Stimulated activated naive CD8-positive, alpha-beta T cell treated with anti-CD3 and anti-CD28 coated beads, Interleukin-15, amount 100 ng/mL, for 72 hours (primary cell): ENCODE measurements at regions not wholly inside any gene's neighbourhood (a gene's known extent, or its start where the extent isn't known, plus 50 kb on each side); places are given as distances from the start of the nearest gene placed in this dataset.
"Not testable (repeated sequence)": the region's sequence is repeated elsewhere in the genome, so short reads cannot be mapped to it uniquely, and the experiment has no call there.

Experiments used
- ATAC-seq: fragments of 150-1000 bp; cut with Tn5 transposase; 2 replicates; pipeline ENCODE4 v1.10.0; 2021; ENCODE audit warnings: mild to moderate bottlenecking, moderate library complexity
- DNase-seq, 2 donors: peaks; one replicate each; pipeline ENCODE4 v3.0.0; 2021 to 2022
- H3K27ac Mint-ChIP-seq, 2 donors: one replicate each; pipeline ENCODE4 v1.8.0; 2022; ENCODE audit warnings: mild to moderate bottlenecking in 2 of 2, mixed read lengths in 2 of 2, moderate library complexity in 2 of 2
- H3K27me3 Mint-ChIP-seq: one replicate; pipeline ENCODE4 v1.8.0; 2022; ENCODE audit warnings: mixed read lengths
- H3K4me1 Mint-ChIP-seq: one replicate; pipeline ENCODE4 v1.8.0; 2022; ENCODE audit warnings: mild to moderate bottlenecking, mixed read lengths
- H3K4me3 Mint-ChIP-seq, 2 donors: one replicate each; pipeline ENCODE4 v1.8.0; 2022; ENCODE audit warnings: mild to moderate bottlenecking in 2 of 2, mixed read lengths in 2 of 2, moderate library complexity in 1 of 2
- H3K9me3 Mint-ChIP-seq, 2 donors: one replicate each; pipeline ENCODE4 v1.8.0; 2022; ENCODE audit warnings: mixed read lengths in 2 of 2

GRCh38 chr2:236915726-236916125 lies 170.0 kb upstream of the COPS8 start:
- Mint-ChIP-seq H3K4me3 (no peak overlapping the region), H3K9me3 (no peaks in the 10 kb centered on the region), H3K4me1 (no peaks in the 10 kb centered on the region), H3K27ac (no peak overlapping the region), H3K27me3 (peaks cover 36% of the 10 kb centered on the region)
- DNase-seq (no peak), ATAC-seq (no peak)

GRCh38 chr2:236916181-236916580 lies 169.5 kb upstream of the COPS8 start:
- Mint-ChIP-seq H3K4me3 (no peak overlapping the region), H3K27me3 (peaks cover 39% of the 10 kb centered on the region), H3K4me1 (no peaks in the 10 kb centered on the region), H3K27ac (no peak overlapping the region), H3K9me3 (no peaks in the 10 kb centered on the region)
- no peak for ATAC-seq
- no peak for DNase-seq

GRCh38 chr2:236916651-236917050 lies 169.0 kb upstream of the COPS8 start:
- no peak overlapping the region for H3K4me3 Mint-ChIP-seq
- H3K27me3 Mint-ChIP-seq = peaks cover 36% of the 10 kb centered on the region
- ATAC-seq (no peak), DNase-seq (no peak)
- H3K9me3 Mint-ChIP-seq = no peaks in the 10 kb centered on the region
- no peak overlapping the region for H3K27ac Mint-ChIP-seq
- no peaks in the 10 kb centered on the region for H3K4me1 Mint-ChIP-seq

GRCh38 chr2:236917164-236917563 lies 168.5 kb upstream of the COPS8 start:
- DNase-seq (no peak), ATAC-seq (no peak)
- Mint-ChIP-seq H3K27me3 (peaks cover 30% of the 10 kb centered on the region), H3K27ac (peak overlapping the region in 1 of 2 donors; percentile 70), H3K4me1 (no peaks in the 10 kb centered on the region), H3K4me3 (no peak overlapping the region), H3K9me3 (no peaks in the 10 kb centered on the region)

DNA sequence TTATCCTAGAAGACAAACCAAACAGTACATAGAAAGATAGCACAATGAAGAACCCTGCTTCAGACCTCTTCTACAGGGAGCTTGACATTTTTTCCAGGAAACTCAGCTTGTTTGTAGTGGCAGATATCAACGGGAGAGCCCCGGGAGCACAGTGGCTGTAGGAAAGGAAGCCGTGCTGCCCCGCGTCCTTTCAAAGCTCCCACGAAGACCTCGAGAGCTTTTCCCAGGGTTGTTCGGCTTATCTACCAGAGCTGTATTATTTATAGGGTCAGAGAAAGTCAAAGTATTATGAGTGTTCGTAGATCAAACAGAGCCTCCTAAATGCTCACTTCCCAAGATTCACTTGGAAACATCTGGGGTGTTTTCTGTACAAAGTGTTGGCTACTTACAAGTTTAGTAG lies 167.1 kb upstream of the COPS8 start:
- Mint-ChIP-seq H3K27ac (no peak overlapping the region), H3K27me3 (peaks cover 23% of the 10 kb centered on the region), H3K9me3 (no peaks in the 10 kb centered on the region), H3K4me3 (no peak overlapping the region), H3K4me1 (no peaks in the 10 kb centered on the region)
- DNase-seq (no peak), ATAC-seq (no peak)

- H3K27me3 Mint-ChIP-seq = peaks cover 23% of the 10 kb centered on the region
- DNase-seq (no peak), ATAC-seq (peak; percentile 37)
- no peaks in the 10 kb centered on the region for H3K4me1 Mint-ChIP-seq
- H3K27ac Mint-ChIP-seq = no peak overlapping the region
- H3K4me3 Mint-ChIP-seq = no peak overlapping the region
- H3K9me3 Mint-ChIP-seq = no peaks in the 10 kb centered on the region
These were observed 166.5 kb upstream of the COPS8 start for GRCh38 chr2:236919209-236919608.

GRCh38 chr2:236919801-236920379 lies 165.8 kb upstream of the COPS8 start:
- peaks cover 23% of the 10 kb centered on the region for H3K27me3 Mint-ChIP-seq
- not testable (repeated sequence) for DNase-seq, H3K4me3 Mint-ChIP-seq, ATAC-seq, H3K9me3 Mint-ChIP-seq, H3K4me1 Mint-ChIP-seq, H3K27ac Mint-ChIP-seq

DNA sequence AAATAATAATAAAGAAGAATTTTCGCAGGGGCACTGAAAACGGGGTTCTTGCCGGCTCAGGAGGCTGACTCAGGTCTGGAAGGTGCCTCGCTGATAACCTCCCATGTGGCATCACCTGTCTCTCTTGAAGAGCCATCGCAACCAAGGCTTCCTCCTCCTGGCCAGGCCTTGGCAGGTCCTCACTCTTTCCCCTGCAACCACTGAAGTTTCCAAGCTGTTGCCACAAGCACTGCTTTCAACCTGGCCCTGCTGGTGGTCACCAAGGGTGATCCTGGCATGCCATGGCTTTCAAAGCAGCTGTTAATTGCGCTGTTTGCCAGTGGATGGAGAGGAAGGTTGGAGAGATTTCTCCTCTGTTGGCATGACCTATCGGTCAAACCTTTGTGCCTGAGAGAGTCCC lies 163.6 kb upstream of the COPS8 start:
- H3K4me3 Mint-ChIP-seq = no peak overlapping the region
- no peak overlapping the region for H3K27ac Mint-ChIP-seq
- no peaks in the 10 kb centered on the region for H3K4me1 Mint-ChIP-seq
- H3K27me3 Mint-ChIP-seq = peaks cover 25% of the 10 kb centered on the region
- ATAC-seq = no peak
- no peak for DNase-seq
- H3K9me3 Mint-ChIP-seq = no peaks in the 10 kb centered on the region

- H3K4me3 Mint-ChIP-seq = peak overlapping the region; percentile 40 to 71
- H3K4me1 Mint-ChIP-seq = no peaks in the 10 kb centered on the region
- H3K27ac Mint-ChIP-seq = peak overlapping the region; percentile 45 to 79
- peaks cover 25% of the 10 kb centered on the region for H3K27me3 Mint-ChIP-seq
- DNase-seq (no peak), ATAC-seq (no peak)
- H3K9me3 Mint-ChIP-seq = no peaks in the 10 kb centered on the region
These were observed 157.2 kb upstream of the COPS8 start for GRCh38 chr2:236928380-236929037.

- no peak overlapping the region for H3K27ac Mint-ChIP-seq
- no peak for DNase-seq
- H3K9me3 Mint-ChIP-seq = no peaks in the 10 kb centered on the region
- peaks cover 15% of the 10 kb centered on the region for H3K27me3 Mint-ChIP-seq
- no peak overlapping the region for H3K4me3 Mint-ChIP-seq
- H3K4me1 Mint-ChIP-seq = no peaks in the 10 kb centered on the region
- no peak for ATAC-seq
These were observed 152.8 kb upstream of the COPS8 start for GRCh38 chr2:236932831-236933361.

DNA sequence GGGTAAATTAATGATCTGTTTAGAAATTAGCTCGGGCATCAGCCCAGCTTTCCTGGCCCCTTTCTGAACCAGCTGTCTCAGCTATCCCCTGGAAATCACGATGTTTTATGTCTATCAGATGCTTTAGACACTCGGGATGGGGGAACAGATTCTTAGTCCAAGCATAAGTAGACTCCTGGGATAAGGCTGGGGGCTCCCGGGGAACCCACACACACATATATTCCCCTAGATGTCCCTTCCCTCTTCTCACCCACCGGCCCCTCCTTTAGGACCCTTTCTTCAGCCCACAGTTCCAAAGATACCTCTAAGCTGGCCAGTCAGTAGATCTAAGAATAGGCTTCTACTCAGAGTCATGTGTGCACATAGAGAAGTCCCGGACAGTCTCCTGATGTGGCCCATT lies 151.5 kb upstream of the COPS8 start:
- ATAC-seq = no peak
- H3K4me1 Mint-ChIP-seq = no peaks in the 10 kb centered on the region
- H3K27me3 Mint-ChIP-seq = peaks cover 15% of the 10 kb centered on the region
- DNase-seq = no peak
- no peak overlapping the region for H3K27ac Mint-ChIP-seq
- H3K9me3 Mint-ChIP-seq = no peaks in the 10 kb centered on the region
- no peak overlapping the region for H3K4me3 Mint-ChIP-seq

DNA sequence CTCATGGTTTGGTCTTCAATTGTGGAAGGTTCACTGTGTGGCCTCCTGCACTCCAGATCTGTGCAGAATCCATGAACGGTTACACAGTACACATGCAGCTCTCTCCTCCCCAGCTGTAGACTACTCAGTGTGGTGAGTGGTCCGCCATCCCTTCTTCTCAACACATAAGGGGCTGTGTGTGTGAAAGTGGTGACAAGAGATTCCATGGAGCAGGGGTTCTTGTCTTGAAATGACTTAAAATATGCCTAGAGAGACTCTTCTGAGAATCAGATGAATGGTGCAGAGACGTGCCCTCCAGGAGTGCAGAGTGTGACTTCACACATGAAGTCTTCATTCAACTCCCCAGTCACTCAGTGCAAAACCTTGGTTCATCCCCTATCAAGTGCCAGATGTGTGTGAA lies 151.0 kb upstream of the COPS8 start:
- no peak overlapping the region for H3K27ac Mint-ChIP-seq
- H3K4me1 Mint-ChIP-seq = no peaks in the 10 kb centered on the region

GRCh38 chr2:236935083-236935482 lies 150.6 kb upstream of the COPS8 start:
- no peak for DNase-seq

More for the DNA sequence above, 151.0 kb upstream of the COPS8 start:
- no peak overlapping the region for H3K4me3 Mint-ChIP-seq
- H3K9me3 Mint-ChIP-seq = no peaks in the 10 kb centered on the region
- no peak for ATAC-seq
- DNase-seq = no peak
- H3K27me3 Mint-ChIP-seq = peaks cover 15% of the 10 kb centered on the region

GRCh38 chr2:236935631-236936445 lies 149.9 kb upstream of the COPS8 start:
- no peaks in the 10 kb centered on the region for H3K9me3 Mint-ChIP-seq
- H3K27me3 Mint-ChIP-seq = peaks cover 15% of the 10 kb centered on the region
- no peaks in the 10 kb centered on the region for H3K4me1 Mint-ChIP-seq
- no peak for DNase-seq
- no peak for ATAC-seq
- H3K4me3 Mint-ChIP-seq = no peak overlapping the region
- no peak overlapping the region for H3K27ac Mint-ChIP-seq

More at GRCh38 chr2:236935083-236935482, 150.6 kb upstream of the COPS8 start:
- Mint-ChIP-seq H3K9me3 (no peaks in the 10 kb centered on the region), H3K4me1 (no peaks in the 10 kb centered on the region), H3K27me3 (peaks cover 15% of the 10 kb centered on the region), H3K4me3 (no peak overlapping the region), H3K27ac (peak overlapping the region in 1 of 2 donors; percentile 73)
- peak; percentile 45 for ATAC-seq

- Mint-ChIP-seq H3K4me3 (no peak overlapping the region), H3K4me1 (no peaks in the 10 kb centered on the region), H3K27me3 (peaks cover 11% of the 10 kb centered on the region), H3K27ac (no peak overlapping the region), H3K9me3 (no peaks in the 10 kb centered on the region)
- DNase-seq = no peak
- ATAC-seq = no peak
These were observed 149.2 kb upstream of the COPS8 start for GRCh38 chr2:236936446-236936940.

- Mint-ChIP-seq H3K27me3 (no peaks in the 10 kb centered on the region), H3K4me1 (no peaks in the 10 kb centered on the region), H3K4me3 (no peak overlapping the region), H3K27ac (no peak overlapping the region), H3K9me3 (no peaks in the 10 kb centered on the region)
- no peak for DNase-seq
- no peak for ATAC-seq
These were observed 147.6 kb upstream of the COPS8 start for GRCh38 chr2:236938126-236938525.
